ENCODE measurements at regions not wholly inside any gene's neighbourhood (a gene's known extent, or its start where the extent isn't known, plus 50 kb on each side); places are given as distances from the start of the nearest gene placed in this dataset.

DNA sequence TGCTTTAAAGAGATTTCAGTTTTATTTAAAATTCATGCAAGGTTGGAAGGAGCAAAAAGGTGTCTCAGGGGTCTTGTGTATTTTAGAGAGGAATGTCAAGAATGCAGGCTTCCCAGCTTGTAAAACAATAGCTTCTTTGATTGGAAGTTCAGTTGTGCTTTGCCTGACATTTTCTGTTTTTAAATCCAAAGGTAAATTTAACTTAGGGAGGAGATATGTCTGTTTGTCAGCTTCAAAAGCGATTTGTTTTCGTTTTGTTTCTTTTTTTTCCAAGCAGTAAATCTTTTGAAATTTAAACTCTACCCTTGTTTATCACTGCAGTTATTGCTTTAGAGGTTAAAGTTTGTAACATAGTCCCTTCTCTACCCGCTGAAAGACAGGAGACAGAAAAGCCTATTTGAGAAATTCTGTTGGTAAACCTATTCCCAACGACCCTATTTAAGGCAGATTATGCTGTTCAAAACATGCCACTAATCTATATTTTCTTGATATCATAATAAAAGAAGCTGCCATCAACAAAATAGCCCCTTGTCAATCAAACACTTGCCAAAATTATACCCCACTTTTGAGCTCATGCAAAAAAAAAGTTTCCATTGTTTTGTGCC lies 639.6 kb downstream of the IRS1 start:
- no peak for TF ChIP-seq SCRT2 (tag by site-specific recombination; IDR thresholded peaks at IDR 0.05)
- TF ChIP-seq ZNF157 (tag by site-specific recombination; IDR thresholded peaks at IDR 0.05) = no peak
- no peak for TF ChIP-seq HOXD13 (CRISPR knock-in tag; IDR thresholded peaks at IDR 0.05; ENCODE audit: borderline replicate concordance)
- TF ChIP-seq, protein P1, sequence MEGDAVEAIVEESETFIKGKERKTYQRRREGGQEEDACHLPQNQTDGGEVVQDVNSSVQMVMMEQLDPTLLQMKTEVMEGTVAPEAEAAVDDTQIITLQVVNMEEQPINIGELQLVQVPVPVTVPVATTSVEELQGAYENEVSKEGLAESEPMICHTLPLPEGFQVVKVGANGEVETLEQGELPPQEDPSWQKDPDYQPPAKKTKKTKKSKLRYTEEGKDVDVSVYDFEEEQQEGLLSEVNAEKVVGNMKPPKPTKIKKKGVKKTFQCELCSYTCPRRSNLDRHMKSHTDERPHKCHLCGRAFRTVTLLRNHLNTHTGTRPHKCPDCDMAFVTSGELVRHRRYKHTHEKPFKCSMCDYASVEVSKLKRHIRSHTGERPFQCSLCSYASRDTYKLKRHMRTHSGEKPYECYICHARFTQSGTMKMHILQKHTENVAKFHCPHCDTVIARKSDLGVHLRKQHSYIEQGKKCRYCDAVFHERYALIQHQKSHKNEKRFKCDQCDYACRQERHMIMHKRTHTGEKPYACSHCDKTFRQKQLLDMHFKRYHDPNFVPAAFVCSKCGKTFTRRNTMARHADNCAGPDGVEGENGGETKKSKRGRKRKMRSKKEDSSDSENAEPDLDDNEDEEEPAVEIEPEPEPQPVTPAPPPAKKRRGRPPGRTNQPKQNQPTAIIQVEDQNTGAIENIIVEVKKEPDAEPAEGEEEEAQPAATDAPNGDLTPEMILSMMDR (tag by site-specific recombination; IDR thresholded peaks at IDR 0.05) = no peak
- TF ChIP-seq PRDM1 (tag by site-specific recombination; IDR thresholded peaks at IDR 0.05) = no peak
- no peak for TF ChIP-seq ZNF121 (tag by site-specific recombination; IDR thresholded peaks at IDR 0.05)
- no peak for TF ChIP-seq REPIN1 (tag by site-specific recombination; IDR thresholded peaks at IDR 0.05; ENCODE audit: low read depth)
- TF ChIP-seq, protein P2, sequence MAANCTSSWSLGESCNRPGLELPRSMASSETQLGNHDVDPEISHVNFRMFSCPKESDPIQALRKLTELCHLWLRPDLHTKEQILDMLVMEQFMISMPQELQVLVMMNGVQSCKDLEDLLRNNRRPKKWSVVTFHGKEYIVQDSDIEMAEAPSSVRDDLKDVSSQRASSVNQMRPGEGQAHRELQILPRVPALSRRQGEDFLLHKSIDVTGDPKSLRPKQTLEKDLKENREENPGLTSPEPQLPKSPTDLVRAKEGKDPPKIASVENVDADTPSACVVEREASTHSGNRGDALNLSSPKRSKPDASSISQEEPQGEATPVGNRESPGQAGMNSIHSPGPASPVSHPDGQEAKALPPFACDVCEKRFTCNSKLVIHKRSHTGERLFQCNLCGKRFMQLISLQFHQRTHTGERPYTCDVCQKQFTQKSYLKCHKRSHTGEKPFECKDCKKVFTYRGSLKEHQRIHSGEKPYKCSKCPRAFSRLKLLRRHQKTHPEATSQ (tag by site-specific recombination; IDR thresholded peaks at IDR 0.05) = no peak
